Nucleus accumbens (tissue), 56 donors: ENCODE measurements at regions not wholly inside any gene's neighbourhood (a gene's known extent, or its start where the extent isn't known, plus 50 kb on each side); places are given as distances from the start of the nearest gene placed in this dataset.

Experiments
- DNase-seq, 56 donors: peaks; one replicate each; lab custom pipeline; 2025; lab: John Stamatoyannopoulos, UW

- DNase-seq = no peak
These were observed 90.5 kb upstream of the VPREB1 start for GRCh38 chr22:22154040-22154439.

GRCh38 chr22:22151308-22151707, 93.3 kb upstream of the VPREB1 start:
- DNase-seq = no peak

GRCh38 chr22:22150457-22150856, 94.1 kb upstream of the VPREB1 start:
- no peak for DNase-seq

- DNase-seq = no peak
These were observed 95.7 kb upstream of the VPREB1 start for GRCh38 chr22:22148905-22149304.

- DNase-seq = no peak
These were observed 99.7 kb upstream of the VPREB1 start for GRCh38 chr22:22144858-22145257.

GRCh38 chr22:22143448-22143847, 101.1 kb upstream of the VPREB1 start:
- no peak for DNase-seq

GRCh38 chr22:22142661-22143060, 101.9 kb upstream of the VPREB1 start:
- DNase-seq = no peak

GRCh38 chr22:22141771-22142591, 102.6 kb upstream of the VPREB1 start:
- DNase-seq = no peak

GRCh38 chr22:22141031-22141430, 103.6 kb upstream of the VPREB1 start:
- no peak for DNase-seq

GRCh38 chr22:22139364-22139763, 105.2 kb upstream of the VPREB1 start:
- no peak for DNase-seq

- DNase-seq = no peak
These were observed 105.7 kb upstream of the VPREB1 start for GRCh38 chr22:22138915-22139314.

GRCh38 chr22:22137891-22138290, 106.7 kb upstream of the VPREB1 start:
- no peak for DNase-seq

GRCh38 chr22:22133910-22134309, 110.7 kb upstream of the VPREB1 start:
- no peak for DNase-seq

GRCh38 chr22:22130953-22131608, 113.5 kb upstream of the VPREB1 start:
- no peak for DNase-seq

GRCh38 chr22:22129387-22129786, 115.2 kb upstream of the VPREB1 start:
- no peak for DNase-seq

GRCh38 chr22:22128440-22128839, 116.1 kb upstream of the VPREB1 start:
- DNase-seq = no peak

- DNase-seq = no peak
These were observed 117.5 kb upstream of the VPREB1 start for GRCh38 chr22:22127100-22127499.

GRCh38 chr22:22125579-22126468, 118.8 kb upstream of the VPREB1 start:
- DNase-seq = no peak

GRCh38 chr22:22125028-22125578, 119.5 kb upstream of the VPREB1 start:
- DNase-seq = no peak

- DNase-seq = no peak
These were observed 120.2 kb upstream of the VPREB1 start for GRCh38 chr22:22124374-22124773.

- no peak for DNase-seq
These were observed 120.7 kb upstream of the VPREB1 start for GRCh38 chr22:22123960-22124278.
